ENCODE measurements at regions not wholly inside any gene's neighbourhood (a gene's known extent, or its start where the extent isn't known, plus 50 kb on each side); places are given as distances from the start of the nearest gene placed in this dataset.

DNA sequence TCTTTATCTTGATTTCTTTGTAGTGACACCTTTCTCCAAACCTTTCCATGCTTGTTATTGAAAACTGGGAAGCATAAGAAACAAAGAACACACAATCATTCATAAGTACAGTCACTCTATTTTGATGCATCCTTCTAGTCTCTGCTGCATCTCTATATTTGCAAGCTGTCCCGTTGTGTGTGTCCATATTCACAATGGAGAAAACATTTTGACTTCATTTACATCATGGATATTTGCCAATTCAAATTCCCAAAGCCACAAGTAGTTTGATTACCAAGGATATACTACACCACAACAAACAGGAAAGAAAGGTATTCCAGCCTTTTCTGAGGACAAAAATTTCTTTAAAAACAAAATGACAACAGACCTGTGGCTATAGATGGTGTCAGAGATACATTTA is 673.8 kb downstream of the STIM2 start:
- DNase-seq = no peak

DNA sequence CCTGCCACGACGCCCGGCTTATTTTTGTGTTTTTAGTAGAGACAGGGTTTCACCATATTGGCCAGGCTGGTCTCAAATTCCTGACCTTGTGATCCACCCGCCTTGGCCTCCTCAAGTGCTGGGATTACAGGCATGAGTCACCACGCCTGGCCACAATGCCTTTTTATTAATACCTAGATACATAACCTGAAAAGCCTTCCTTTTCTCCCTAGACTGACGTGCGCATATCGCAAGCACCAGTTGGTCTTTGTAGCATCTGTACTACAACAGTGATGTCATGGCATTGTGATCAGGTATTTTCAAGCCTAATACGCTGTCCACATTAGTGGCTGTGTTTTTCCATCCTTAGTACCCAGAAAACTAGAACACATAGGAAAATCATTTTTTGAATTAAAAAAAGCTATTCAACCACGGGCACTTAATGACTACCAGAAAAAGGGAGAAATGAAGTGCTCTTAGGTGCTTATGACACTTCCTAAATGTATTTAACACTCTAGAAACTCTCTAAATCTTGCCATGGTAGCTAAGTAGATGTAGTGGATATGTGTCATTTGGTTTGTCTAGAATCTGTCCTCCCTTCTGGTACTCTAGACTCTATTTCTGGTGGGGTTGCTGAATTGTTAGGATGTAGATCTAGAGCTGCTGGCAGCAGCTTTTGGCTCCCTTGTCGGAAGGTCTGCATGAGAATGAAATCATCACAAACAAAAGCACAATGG is 707.8 kb downstream of the STIM2 start:
- no peak for DNase-seq

DNA sequence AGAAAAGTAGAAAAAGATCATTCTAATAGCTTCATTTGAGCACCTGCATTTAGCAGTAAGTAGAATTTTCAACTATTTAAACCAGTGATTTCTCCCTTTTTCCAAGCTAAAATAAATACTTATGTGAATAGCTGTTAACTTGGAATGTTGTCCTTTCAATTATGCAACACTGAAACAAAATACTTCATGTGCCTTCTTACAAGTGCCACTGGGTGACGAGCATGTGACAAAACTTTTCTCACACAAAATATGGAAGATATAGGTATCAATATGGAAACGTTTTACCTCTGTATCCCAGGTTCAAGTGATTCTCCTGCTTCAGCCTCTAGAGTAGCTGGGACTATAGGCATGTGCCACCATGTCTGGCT is 708.3 kb downstream of the STIM2 start:
- DNase-seq = no peak

DNA sequence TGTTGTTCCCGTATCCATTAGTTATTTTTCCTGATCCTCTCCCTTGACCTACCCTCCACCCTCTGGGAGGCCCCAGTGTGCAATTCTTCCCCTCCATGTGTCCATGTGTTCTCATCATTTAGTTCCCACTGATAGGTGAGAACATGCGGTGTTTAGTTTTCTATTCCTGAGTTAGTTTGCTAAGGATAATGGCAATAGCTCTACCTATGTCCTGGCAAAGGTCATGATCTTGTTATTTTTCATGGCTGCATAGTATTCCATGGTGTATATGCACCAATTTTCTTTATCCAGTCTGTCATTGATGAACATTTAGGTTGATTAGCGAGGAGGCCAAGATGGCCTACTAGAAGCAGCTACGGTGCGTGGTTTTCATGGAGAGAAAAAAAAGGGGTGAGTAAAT is 714.1 kb downstream of the STIM2 start:
- no peak for DNase-seq

DNA sequence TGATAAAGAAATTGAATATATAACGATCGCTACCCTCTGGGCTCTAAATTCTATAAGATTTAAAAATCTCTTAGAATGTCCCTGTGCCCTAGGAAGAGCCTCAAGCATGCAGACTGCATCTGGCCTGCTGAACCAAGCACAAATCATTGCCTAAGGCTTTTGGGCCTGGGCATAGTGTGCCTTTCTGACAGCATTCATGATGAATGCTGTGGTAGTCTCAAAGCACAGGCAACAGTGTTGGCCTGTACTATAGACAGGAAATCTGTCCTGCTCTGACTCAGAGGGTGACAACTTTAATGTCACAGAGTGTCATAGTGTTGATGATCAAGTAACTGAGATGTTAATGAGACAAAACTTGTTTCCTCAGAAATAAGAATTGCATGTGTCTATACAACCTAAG is 717.3 kb downstream of the STIM2 start:
- no peak for DNase-seq

DNA sequence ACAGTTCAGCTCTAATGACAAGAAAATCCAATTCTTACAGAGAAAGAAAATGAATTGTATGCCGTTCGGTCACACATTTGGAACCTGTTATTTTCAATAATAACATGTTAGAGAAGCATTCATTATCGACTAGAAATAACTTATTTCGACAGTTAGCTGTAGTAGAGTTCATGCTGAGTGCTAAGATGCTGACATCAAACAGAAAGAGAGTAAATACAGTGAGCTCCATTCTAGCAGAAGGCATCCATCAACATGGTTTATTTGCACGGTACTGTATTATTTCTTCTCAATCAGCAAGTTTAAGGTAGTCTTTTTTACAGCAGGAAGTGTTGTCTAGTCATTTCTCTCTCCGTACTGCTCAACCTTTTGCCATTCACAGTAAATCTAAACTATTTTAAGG is 732.1 kb downstream of the STIM2 start:
- DNase-seq = no peak

DNA sequence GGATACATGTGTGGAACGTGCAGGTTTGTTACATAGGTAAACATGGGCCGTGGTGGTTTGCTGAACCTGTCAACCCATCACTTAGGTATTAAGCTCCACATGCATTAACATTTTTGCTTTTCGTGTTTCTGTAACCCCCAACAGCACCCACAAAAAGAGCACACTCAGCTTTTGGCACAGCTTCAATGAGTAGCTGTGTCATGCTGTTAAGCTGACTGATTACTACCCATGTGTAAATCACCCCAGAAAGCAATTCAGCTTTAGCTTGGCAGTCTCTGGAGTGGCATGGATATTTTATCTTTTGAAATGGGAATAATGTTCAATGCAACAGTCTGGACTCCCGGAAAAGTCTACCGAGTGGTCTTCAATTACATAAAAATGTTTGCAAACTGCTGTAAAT is 734.3 kb downstream of the STIM2 start:
- no peak for DNase-seq

DNA sequence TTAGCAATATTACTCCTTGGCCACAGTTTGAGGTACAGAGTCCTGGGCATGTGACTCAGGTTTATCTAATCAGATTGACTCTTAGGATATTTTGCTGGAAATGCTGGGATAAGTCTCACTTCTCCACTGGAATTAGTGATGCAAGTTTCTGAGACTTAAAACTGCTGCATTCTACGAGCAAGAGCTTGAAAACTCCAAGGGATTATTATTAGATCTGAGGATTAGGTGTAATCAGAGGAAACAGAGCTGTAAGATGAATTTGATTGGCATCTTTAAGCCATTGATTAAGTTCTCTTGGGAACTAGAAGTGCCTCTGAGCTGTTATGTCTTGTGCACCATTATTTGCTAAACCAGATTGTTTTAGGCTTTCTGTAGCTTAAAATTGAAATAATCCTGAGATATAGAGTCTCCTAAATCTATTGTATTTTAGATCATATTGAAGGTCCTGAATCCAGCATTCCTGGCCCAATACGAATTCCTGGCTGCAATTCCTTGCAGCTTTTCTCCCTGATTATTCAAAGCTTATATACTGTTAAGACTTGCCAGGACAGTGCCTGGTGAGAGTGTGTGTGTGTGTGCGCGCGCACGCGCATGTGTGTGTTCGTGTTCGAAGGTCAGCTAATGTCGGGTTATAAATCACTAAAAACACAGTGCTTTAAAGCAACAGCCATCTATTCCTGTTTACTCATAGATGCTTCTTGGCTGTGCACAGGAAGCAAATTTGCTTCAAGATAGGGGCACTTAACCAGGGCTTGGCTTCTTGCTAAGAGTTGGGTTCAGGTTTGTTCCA is 735.1 kb downstream of the STIM2 start:
- DNase-seq = no peak

DNA sequence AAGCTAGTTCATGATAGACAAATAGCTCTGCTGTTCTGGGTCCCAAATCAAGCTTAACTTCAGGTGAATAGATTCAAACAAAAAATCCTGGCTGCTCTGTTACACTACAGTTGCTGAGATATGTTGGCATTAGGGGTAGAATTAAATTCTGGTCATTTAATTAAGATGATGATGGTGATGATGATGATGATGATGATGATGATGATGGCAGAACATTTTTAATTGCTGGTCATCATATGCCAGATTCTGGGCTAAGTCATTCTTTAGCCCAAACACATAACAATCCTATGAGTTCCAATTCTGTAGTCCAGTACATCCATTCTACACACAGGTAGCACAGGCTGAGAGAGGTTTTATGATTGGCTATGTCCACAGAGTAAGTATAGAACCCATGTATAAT is 741.5 kb downstream of the STIM2 start:
- DNase-seq = no peak

DNA sequence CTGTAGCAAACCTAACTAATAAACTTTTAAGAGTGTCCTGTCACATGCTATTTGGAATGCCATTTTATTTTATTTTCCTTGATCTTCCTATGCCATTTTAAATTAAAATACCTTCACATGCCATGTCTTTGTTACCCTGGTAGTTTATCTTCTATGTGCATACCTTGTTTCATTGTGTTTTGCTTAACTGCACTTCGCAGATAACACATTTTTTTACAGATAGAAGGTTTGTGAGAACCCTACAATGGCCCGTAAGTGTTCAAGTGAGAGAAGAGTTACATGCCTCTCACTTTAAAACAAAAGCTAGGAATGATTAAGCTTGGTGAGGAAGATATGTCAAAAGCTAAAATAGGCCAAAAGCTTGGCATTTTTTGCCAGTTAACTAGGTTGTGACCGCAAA is 744.1 kb downstream of the STIM2 start:
- no peak for DNase-seq

DNA sequence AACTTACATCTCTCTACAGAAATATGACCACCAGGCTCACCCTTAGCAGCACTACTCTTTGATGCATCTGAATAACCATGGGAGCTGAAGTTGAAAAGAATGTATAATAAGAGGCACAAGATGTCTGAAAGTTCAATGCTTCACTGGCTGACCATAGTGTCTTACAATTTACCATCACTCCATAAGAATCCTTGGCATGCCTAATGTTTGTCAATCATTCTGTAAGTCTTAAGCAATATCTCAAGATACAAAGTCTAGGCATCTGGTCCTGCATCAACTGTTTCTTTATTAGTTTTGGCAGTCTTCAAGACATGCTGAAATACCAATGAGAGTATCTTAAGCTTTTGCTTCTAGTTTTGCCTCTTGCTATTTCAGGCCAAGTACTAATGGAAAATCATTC is 755.5 kb downstream of the STIM2 start:
- no peak for DNase-seq

DNA sequence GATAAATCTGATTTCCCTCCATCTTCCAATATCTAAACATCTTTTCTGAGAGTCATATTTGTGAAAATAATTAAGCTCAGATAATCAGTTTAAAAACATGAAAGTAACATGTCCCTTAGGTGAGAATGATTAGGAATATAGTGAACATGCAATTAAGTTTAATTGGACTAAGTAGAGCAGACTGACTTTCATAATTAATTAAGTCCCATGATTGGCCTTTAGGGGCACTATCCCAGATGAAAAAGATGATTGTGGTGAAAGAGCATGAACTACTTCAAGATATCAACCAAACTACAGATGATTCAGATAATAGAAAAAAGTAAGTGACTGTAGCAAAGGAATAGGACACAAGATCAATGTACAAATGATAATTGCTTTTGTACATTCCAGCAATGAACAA is 758.8 kb downstream of the STIM2 start:
- no peak for DNase-seq

DNA sequence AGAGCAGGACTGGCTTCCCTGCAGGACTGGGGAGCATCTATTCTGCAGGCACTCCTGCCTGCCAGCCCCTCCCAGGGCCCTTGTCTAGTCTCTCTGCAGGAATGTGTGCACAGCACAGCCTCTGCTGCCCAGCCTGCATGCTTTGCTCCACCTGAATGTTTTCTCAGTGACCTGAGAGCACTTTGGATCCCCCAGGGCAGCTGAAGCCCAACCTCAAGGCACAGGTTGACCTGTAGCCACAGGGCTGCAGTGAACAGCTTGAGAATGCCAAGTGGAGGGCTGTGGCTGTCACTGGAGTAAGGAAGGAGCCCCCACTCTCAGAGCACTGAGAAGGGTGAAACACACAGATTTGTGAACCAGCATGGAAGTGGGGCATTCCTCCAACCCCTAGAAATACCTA is 760.2 kb downstream of the STIM2 start:
- DNase-seq = no peak

DNA sequence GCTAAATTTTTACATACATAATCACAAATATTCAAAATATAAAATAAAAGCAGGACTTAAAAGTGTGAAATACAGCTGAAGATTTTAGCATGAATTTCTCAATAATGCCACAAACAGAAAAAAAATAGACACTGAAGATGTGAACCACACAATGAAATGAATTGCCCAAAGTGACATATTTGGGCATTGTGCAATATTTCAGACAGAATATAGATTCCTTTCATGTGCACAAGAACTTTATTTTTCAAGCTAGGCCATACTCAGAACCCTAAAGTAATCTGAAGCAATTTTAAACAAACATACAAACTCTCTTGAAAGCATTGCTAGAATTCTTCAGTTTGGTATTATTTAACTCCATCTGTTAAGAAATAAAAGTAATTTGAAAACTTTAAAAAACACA is 764.1 kb downstream of the STIM2 start:
- DNase-seq = no peak

DNA sequence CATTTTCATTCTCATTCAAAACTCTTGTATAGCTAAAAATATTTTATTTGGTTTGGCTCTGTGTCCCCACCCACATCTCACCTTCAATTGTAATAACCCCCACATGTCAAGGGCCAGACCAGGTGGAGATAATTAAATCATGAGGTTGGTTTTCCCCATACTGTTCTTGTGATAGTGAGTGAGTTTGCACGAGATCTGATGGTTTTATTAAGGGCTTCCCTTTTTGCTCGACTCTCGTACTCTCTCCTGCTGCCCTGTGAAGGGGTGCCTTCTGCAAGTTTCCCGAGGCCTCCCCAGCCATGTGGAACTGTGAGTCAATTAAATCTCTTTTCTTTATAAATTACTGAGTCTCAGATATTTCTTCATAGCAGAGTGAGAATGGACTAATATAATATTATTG is 768.0 kb downstream of the STIM2 start:
- no peak for DNase-seq

DNA sequence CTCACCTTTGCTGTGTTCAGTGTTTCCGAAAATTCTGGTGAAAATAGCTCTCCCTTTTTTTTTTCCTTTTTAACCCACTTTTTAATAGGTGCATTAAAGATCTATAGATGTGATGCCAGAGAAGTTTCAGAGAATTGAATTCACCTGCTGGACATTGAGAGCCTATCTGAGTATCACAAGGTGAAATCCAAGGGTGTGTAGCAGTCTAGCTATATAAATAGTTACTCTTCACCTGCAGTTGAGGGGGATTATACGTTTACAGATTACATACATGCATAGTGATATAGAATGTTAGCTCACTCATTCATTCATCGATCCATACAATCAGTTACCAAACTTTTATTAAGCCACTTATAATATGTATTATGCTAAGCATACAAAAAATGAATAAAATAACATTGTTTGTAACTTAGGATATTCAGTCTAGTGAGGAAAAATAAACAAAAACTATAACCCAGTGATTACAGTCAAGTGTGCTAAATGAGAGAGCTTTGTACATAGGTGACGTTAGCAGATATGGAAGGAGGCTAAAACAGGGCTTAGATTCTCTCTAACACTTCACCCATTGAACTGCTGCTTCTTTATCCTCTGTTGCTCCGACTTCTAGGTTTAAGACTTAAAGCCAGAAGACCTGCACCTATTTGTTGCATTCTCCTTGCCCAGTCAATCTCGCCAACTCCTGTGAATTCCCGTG is 769.0 kb downstream of the STIM2 start:
- DNase-seq = no peak

DNA sequence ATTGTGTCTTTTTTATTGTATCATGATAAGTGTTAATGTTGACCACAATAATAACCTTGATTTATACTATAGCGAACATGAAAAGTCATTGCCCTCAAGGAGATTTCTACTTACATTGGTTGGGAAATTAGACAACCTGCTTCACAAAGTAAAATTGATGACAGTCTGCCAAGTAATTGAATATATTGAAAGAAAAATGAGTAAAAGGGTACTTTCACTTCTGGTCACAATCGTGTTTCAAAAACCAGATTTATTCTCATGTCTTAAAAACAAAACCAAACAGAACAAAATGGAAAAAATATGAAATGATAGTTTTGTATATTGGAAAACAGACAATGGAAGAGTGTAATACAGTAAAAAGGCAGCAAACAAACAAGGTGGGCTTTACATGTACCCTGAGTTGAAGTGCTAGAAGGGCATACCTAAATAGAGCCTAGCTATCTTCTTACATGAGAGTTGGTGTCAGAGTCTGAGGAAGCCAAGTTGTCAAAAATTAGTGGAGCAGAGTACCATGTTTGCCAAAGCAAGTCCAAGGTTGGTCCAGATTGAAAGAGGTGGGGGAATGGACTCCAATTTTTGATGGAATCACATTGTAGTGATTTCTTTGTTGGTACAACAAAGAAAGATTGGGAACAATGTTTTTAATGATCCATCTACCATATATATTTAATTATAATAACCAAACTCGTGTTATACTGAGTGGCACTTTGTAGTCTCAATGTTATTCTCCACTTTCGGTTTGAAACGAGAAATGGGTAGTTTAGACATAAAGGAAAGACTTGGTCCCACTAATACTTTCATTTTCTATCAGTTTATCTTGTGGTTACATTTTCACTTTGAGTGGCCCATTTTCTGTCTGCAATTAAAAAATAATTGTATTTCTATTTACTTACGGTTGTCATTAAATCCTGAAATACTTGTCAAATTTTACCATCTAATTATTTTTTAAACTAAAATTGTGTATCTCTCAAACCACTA is 775.6 kb downstream of the STIM2 start:
- DNase-seq = no peak

DNA sequence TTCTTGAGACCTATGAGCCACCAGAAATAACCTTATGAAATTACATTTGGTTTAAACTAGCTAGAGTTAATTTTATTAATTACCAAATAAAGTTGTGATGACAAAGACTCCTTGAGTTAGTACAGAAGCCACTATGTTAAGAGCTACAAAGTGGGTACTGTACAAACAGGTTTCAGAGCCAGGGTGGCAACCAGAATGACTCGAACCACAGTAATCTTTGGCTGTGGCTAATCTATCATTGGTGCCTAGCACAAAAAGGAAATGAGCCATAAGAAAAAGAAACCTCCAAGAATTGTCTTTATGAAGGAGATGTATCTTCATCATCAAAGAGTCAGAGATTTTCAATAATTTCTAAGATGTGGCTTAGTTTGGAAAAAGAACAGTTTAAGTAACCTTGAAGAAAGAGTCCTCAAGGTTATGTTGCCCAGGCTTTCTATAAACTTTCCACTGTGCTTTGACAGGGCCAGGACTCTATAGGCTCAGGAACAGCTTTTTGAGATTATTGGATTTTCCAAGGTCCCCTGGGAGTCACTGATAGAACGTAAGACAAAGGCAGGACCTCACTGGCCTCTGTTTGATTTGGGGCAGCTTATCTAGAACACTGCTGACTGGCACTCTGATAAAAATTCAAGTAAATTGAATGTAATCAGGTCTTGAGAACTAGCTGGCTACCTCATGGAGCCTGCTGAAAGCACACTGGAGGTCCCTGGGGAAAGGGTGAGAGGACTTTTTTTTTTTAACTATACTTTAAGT is 777.7 kb downstream of the STIM2 start:
- no peak for DNase-seq

DNA sequence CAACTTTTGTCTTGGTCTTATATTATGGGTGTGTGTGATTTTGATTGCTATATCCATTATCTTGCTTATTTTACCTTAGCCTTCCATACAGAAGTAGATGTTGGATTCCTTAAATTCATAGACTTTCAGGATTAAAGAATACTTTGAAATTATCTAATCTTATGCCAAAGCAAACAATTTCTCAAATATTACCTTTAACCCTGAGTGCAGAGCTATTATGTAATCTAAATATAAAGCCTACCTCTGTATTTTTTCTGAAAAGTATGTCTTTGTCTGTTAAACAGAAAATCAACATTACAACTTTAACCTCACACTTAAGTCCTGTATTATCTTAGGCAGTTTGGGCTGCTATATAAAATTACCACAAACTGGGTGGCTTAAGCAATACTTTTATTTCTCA is 782.5 kb downstream of the STIM2 start:
- no peak for DNase-seq

DNA sequence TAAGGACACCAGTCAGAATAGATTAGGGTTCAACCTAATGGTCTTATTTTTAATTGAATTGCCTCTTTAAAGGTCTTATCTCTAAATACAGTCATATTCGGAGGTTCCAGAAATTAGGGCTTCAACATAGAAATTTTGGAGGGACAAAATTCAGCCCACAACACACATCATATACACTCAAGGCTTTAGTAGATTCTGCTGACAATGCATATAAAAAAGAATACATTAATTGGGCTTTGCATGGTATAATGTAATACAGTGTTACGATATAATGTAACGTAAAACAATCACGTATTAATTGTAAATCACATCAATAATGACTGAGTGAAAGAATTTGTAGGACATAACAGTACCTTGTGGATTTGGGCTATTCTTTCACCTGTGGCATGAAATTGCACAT is 787.8 kb downstream of the STIM2 start:
- DNase-seq = no peak

DNA sequence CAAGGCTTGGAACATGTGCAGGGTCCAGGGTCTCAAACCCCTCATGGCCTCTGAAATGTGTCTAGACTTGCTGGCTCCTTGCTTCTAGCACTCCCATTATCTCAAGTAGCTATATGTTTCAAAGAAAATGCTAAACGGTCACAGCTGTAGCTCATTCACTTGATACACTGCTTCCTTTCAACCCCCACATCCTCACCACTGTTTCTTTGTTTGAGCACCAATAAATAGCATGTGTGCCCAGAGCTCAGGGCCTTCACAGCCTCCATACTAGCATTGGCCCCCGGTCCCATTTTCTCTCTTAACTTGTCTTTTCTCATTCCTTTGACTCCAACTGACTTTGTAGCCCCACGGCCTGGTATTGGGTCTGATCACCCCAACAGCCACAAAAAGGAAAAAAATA is 801.8 kb downstream of the STIM2 start:
- no peak for DNase-seq

DNA sequence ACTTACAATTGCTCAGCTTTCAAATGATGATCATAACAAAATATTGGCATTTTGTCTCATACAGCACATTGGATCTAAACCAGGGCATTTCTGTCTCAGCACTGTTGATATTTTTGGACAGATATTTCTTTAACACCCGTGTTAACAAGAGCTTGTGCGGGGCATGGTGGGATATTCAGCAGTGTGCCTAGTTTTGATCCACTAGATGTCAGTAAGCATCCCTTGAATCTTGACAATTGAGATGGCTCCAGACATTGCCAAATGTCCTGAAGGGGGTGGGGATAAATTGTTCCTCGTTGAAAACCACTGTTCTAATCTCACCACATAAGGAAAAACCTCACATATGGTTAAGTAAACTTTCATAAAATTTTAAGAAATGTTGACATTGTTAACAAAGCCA is 806.3 kb downstream of the STIM2 start:
- DNase-seq = peak in 1 of 2 experiments; percentile 28
